Central memory CD8-positive, alpha-beta T cell (primary cell): ENCODE measurements at regions not wholly inside any gene's neighbourhood (a gene's known extent, or its start where the extent isn't known, plus 50 kb on each side); places are given as distances from the start of the nearest gene placed in this dataset.
"Not testable (repeated sequence)": the region's sequence is repeated elsewhere in the genome, so short reads cannot be mapped to it uniquely, and the experiment has no call there.

Experiments used
- ATAC-seq: fragments of 150-1000 bp; cut with Tn5 transposase; replicated peaks from 2 replicates; pipeline ENCODE4 v1.10.0; 2022; ENCODE audit warnings: mild to moderate bottlenecking, moderate FRiP score, moderate number of reproducible peaks; ENCODE audit not compliant: poor library complexity, severe bottlenecking; ENCODE audit errors: extremely low read depth
- DNase-seq, 2 donors: peaks; one replicate each; pipeline ENCODE4 v3.0.0; 2021; ENCODE audit warnings: low spot score in 2 of 2
- H3K27ac Mint-ChIP-seq: one replicate; pipeline ENCODE4 v1.8.0; 2022; ENCODE audit warnings: low read depth, mild to moderate bottlenecking, moderate library complexity, mixed read lengths
- H3K27me3 Mint-ChIP-seq: one replicate; pipeline ENCODE4 v1.8.0; 2022; ENCODE audit warnings: mixed read lengths
- H3K36me3 Mint-ChIP-seq: one replicate; pipeline ENCODE4 v1.8.0; 2022; ENCODE audit warnings: mild to moderate bottlenecking, moderate library complexity, mixed read lengths; ENCODE audit not compliant: insufficient read depth
- H3K4me1 Mint-ChIP-seq: one replicate; pipeline ENCODE4 v1.8.0; 2022; ENCODE audit warnings: mixed read lengths
- H3K4me3 Mint-ChIP-seq: one replicate; pipeline ENCODE4 v1.8.0; 2022; ENCODE audit warnings: mild to moderate bottlenecking, moderate library complexity, mixed read lengths
- H3K9me3 Mint-ChIP-seq: one replicate; pipeline ENCODE4 v1.8.0; 2022; ENCODE audit warnings: mixed read lengths

DNA sequence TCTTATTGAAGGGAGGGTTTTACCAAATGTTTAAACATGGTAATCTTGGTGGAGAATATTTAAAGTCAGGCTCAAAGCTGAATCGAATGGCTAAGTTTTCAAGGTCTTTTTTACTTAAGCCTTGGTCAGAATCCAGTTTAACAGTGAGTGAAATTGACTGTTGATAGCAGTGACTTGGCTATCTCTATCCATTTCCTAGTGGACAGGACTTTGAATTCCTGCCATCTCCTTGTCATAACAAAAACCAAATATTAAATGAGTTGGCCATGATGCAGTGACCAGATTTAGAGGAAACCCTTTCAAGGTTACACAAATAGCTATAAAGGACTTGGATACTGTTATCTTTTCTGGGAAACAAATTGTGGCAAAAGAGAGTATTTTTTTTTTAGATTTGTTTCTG, 92.0 kb downstream of the JRKL start:
- DNase-seq (no peak), ATAC-seq (no peak)
- H3K4me3 Mint-ChIP-seq, result no peak overlapping the region
- no peaks in the 10 kb centered on the region for H3K36me3 Mint-ChIP-seq
- no peak overlapping the region for H3K27ac Mint-ChIP-seq
- peaks cover 39% of the 10 kb centered on the region for H3K27me3 Mint-ChIP-seq
- no peaks in the 10 kb centered on the region for H3K9me3 Mint-ChIP-seq
- H3K4me1 Mint-ChIP-seq, result no peaks in the 10 kb centered on the region

- Mint-ChIP-seq H3K36me3 (no peaks in the 10 kb centered on the region), H3K27ac (no peak overlapping the region), H3K9me3 (no peaks in the 10 kb centered on the region), H3K4me1 (no peaks in the 10 kb centered on the region), H3K4me3 (no peak overlapping the region), H3K27me3 (peaks cover 39% of the 10 kb centered on the region)
- ATAC-seq (no peak), DNase-seq (no peak)
These were observed 92.4 kb downstream of the JRKL start for GRCh38 chr11:96482193-96482592.

DNA sequence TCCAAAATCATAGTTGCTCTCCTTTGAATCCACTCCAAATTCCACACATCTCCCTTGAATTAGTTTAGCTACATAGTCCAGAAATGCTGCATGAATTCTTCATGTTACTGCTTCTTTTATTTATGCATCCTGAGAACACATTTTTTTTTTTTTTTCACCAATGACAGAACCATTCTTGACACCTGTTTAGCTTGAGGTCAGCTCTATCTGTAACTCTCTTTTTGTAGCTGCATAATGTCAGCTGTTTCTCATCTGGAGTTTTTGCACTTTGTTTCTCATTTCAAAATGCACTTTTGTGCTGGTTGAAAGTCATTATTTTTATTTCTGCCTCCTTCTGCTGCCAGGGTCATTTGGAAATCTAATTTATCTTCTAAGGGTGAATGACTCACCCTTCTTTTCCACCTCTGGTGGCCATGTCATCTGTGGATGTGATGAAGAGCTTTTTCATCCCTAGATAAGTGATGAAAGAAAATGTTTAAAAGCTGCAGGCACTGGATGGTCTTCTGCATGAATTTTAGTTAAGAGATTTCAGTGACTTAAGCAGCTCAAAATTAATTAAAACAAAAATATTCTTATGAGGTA, 93.7 kb downstream of the JRKL start:
- Mint-ChIP-seq H3K4me1 (no peaks in the 10 kb centered on the region), H3K36me3 (no peaks in the 10 kb centered on the region), H3K27ac (no peak overlapping the region), H3K27me3 (peaks cover 49% of the 10 kb centered on the region), H3K9me3 (no peaks in the 10 kb centered on the region), H3K4me3 (no peak overlapping the region)
- ATAC-seq, result no peak
- DNase-seq, result no peak

GRCh38 chr11:96484361-96484760, 94.5 kb downstream of the JRKL start:
- Mint-ChIP-seq H3K9me3 (no peaks in the 10 kb centered on the region), H3K27ac (no peak overlapping the region), H3K4me1 (no peaks in the 10 kb centered on the region), H3K4me3 (no peak overlapping the region), H3K27me3 (peaks cover 58% of the 10 kb centered on the region), H3K36me3 (no peaks in the 10 kb centered on the region)
- ATAC-seq (no peak), DNase-seq (no peak)

GRCh38 chr11:96486890-96487611, 97.2 kb downstream of the JRKL start:
- Mint-ChIP-seq H3K36me3 (no peaks in the 10 kb centered on the region), H3K27ac (no peak overlapping the region), H3K4me1 (no peaks in the 10 kb centered on the region), H3K27me3 (peaks cover 74% of the 10 kb centered on the region), H3K4me3 (no peak overlapping the region), H3K9me3 (no peaks in the 10 kb centered on the region)
- DNase-seq (no peak), ATAC-seq (no peak)

DNA sequence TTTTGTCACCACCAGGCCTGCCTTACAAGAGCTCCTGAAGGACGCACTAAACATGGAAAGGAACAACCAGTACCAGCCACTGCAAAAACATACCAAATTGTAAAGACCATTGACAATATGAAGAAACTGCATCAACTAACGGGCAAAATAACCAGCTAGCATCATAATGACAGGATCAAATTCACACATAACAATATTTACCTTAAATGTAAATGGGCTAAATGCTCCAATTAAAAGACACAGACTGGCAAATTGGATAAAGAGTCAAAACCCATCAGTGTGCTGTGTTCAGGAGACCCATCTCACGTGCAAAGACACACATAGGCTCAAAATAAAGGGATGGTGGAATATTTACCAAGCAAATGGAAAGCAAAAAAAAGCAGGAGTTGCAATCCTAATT, 99.1 kb downstream of the JRKL start:
- not testable (repeated sequence) for H3K4me3 Mint-ChIP-seq, ATAC-seq, H3K4me1 Mint-ChIP-seq, H3K36me3 Mint-ChIP-seq, H3K9me3 Mint-ChIP-seq, H3K27ac Mint-ChIP-seq, DNase-seq
- H3K27me3 Mint-ChIP-seq, result peaks cover 61% of the 10 kb centered on the region

GRCh38 chr11:96500440-96500839, 110.6 kb downstream of the JRKL start:
- peaks cover 9% of the 10 kb centered on the region for H3K27me3 Mint-ChIP-seq
- H3K4me1 Mint-ChIP-seq, result no peaks in the 10 kb centered on the region
- H3K27ac Mint-ChIP-seq, result no peak overlapping the region
- H3K4me3 Mint-ChIP-seq, result no peak overlapping the region
- no peak for ATAC-seq
- no peaks in the 10 kb centered on the region for H3K9me3 Mint-ChIP-seq
- H3K36me3 Mint-ChIP-seq, result no peaks in the 10 kb centered on the region
- DNase-seq, result no peak

GRCh38 chr11:96506041-96506440, 116.2 kb downstream of the JRKL start:
- ATAC-seq, result no peak
- Mint-ChIP-seq H3K4me1 (no peaks in the 10 kb centered on the region), H3K27ac (no peak overlapping the region), H3K27me3 (no peaks in the 10 kb centered on the region), H3K36me3 (no peaks in the 10 kb centered on the region), H3K9me3 (no peaks in the 10 kb centered on the region), H3K4me3 (no peak overlapping the region)
- DNase-seq, result no peak

- H3K9me3 Mint-ChIP-seq, result no peaks in the 10 kb centered on the region
- DNase-seq, result no peak
- H3K27ac Mint-ChIP-seq, result no peak overlapping the region
These were observed 117.1 kb downstream of the JRKL start for GRCh38 chr11:96506953-96507354.

DNA sequence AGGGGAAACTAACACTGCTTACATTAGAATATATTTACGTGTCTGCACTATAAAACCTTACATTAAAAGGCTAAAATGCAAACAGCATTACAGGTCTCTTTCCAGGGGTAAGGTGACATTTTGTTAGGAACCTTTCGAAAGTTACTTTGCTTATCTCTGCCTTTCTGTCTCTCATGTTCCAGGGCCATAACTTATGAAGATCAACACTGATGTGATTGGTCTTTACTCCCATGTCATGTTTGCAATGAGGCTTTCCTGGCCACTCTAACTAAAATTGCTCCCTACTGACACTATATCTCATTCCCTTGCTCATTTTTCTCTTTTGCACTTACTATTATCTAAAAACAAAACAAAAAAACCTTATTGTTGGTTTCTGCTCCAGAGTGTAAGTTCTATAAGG, 119.0 kb downstream of the JRKL start:
- Mint-ChIP-seq H3K27me3 (no peaks in the 10 kb centered on the region), H3K9me3 (no peaks in the 10 kb centered on the region), H3K27ac (no peak overlapping the region), H3K36me3 (no peaks in the 10 kb centered on the region), H3K4me3 (no peak overlapping the region), H3K4me1 (no peaks in the 10 kb centered on the region)
- no peak for DNase-seq
- no peak for ATAC-seq

More at GRCh38 chr11:96506953-96507354, 117.1 kb downstream of the JRKL start:
- no peaks in the 10 kb centered on the region for H3K4me1 Mint-ChIP-seq
- no peak for ATAC-seq
- no peak overlapping the region for H3K4me3 Mint-ChIP-seq
- no peaks in the 10 kb centered on the region for H3K27me3 Mint-ChIP-seq
- no peaks in the 10 kb centered on the region for H3K36me3 Mint-ChIP-seq

DNA sequence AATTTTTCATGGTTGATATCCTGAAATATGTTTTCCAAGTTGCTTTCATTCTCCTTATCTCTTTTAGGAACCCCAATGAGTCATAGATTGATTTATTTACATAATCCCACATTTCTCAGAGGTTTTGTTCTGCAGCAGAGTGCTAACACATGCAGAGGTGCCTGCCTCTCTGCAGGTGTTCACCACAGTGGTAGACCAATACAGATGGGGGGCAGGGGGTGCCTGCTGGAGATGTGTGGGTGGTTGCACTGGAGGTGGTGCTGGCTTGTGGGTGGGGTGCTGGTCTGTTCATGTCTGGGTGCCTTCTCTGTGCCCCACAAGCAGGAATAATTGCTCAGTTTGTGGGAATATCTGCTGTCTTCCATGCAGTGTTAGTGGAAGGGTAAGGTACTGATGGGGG, 131.1 kb downstream of the JRKL start:
- ATAC-seq (no peak), DNase-seq (no peak)
- Mint-ChIP-seq H3K27me3 (no peaks in the 10 kb centered on the region), H3K4me1 (no peaks in the 10 kb centered on the region), H3K27ac (no peak overlapping the region), H3K4me3 (no peak overlapping the region), H3K36me3 (no peaks in the 10 kb centered on the region), H3K9me3 (peaks cover 9% of the 10 kb centered on the region)

GRCh38 chr11:96523656-96524055, 133.8 kb downstream of the JRKL start:
- peaks cover 15% of the 10 kb centered on the region for H3K9me3 Mint-ChIP-seq
- no peaks in the 10 kb centered on the region for H3K4me1 Mint-ChIP-seq
- no peak overlapping the region for H3K27ac Mint-ChIP-seq
- ATAC-seq (no peak), DNase-seq (no peak)
- no peak overlapping the region for H3K4me3 Mint-ChIP-seq
- no peaks in the 10 kb centered on the region for H3K27me3 Mint-ChIP-seq
- no peaks in the 10 kb centered on the region for H3K36me3 Mint-ChIP-seq

- no peak overlapping the region for H3K4me3 Mint-ChIP-seq
- H3K27me3 Mint-ChIP-seq, result no peaks in the 10 kb centered on the region
- ATAC-seq (no peak), DNase-seq (no peak)
- no peak overlapping the region for H3K27ac Mint-ChIP-seq
- no peaks in the 10 kb centered on the region for H3K4me1 Mint-ChIP-seq
- H3K36me3 Mint-ChIP-seq, result no peaks in the 10 kb centered on the region
- H3K9me3 Mint-ChIP-seq, result peaks cover 23% of the 10 kb centered on the region
These were observed 134.7 kb downstream of the JRKL start for GRCh38 chr11:96524475-96524874.
